ENCODE measurements at regions not wholly inside any gene's neighbourhood (a gene's known extent, or its start where the extent isn't known, plus 50 kb on each side); places are given as distances from the start of the nearest gene placed in this dataset.

GRCh38 chr4:171130256-171130801, 682.9 kb upstream of the GALNTL6 start:
- no peak for TF ChIP-seq CTCF (IDR thresholded peaks at IDR 0.05 in 4 of 5, conservative IDR thresholded peaks at IDR 0.05 in 1 of 5)
- TF ChIP-seq POLR2A (IDR thresholded peaks at IDR 0.05), result no peak

Measured in gastrocnemius medialis (tissue), 4 donors.